ENCODE measurements at regions not wholly inside any gene's neighbourhood (a gene's known extent, or its start where the extent isn't known, plus 50 kb on each side); places are given as distances from the start of the nearest gene placed in this dataset.

- FAIRE-seq = no peak
- POLR2A ChIA-PET = no interaction called here
Measured at GRCh38 chr1:215287362-215287761, 204.8 kb downstream of the KCNK2 start.

More at GRCh38 chr1:215287362-215287761, 204.8 kb downstream of the KCNK2 start:
- Histone ChIP-seq H4K20me1 (ENCODE audit: control insufficient read depth, insufficient read depth) (no peaks in the 10 kb centered on the region), H3K79me2 (ENCODE audit: control insufficient read depth, insufficient read depth, low read length) (no peaks in the 10 kb centered on the region), H3K9ac (ENCODE audit: control insufficient read depth, insufficient read depth, low read length) (no peak overlapping the region), H2AFZ (ENCODE audit: control insufficient read depth, low read depth, low read length) (no peak overlapping the region), H3K36me3 (ENCODE audit: control insufficient read depth in 2 of 2, insufficient read depth in 2 of 2, low read length in 1 of 2) (no peaks in the 10 kb centered on the region), H3K9me3 (replicated peaks; ENCODE audit: control insufficient read depth, insufficient read depth, low read length) (no peaks in the 10 kb centered on the region), H3K27me3 (replicated peaks in 1 of 2; ENCODE audit: control insufficient read depth in 2 of 2, insufficient read depth in 2 of 2, low read length in 1 of 2) (no peaks in the 10 kb centered on the region), H3K27ac (ENCODE audit: control insufficient read depth, insufficient read depth) (no peak overlapping the region), H3K4me2 (ENCODE audit: control insufficient read depth, insufficient read depth) (no peak overlapping the region), H3K4me1 (ENCODE audit: control insufficient read depth, insufficient read depth, low read length) (no peaks in the 10 kb centered on the region), H3K4me3 (no peak overlapping the region)
- RAD21 ChIA-PET (ENCODE audit: unreplicated experiment) = no interaction called here
- WGBS (ENCODE audit: insufficient coverage, insufficient replicate concordance, low lambda C conversion rate, missing lambda C conversion rate) = 17% methylated on average over 2 of the region's 2 CpGs
- CTCF ChIA-PET = interaction anchor here (0.6 kb wide), 1 partner anchor 15 kb away, joined by 3 read pairs; no protein-coding TSS in a partner anchor
- SMC1A ChIA-PET (ENCODE audit: uncharacterized antibody, unreplicated experiment) = no interaction called here
- no peak for ATAC-seq
- DNase-seq (ENCODE audit: low read depth, low spot score) = no peak
- intact Hi-C loops (cut with micrococcal nuclease; ENCODE audit: unreplicated experiment) (no loop called here), in situ Hi-C loops (cut with MboI) (no loop called here)
- no peak for TF ChIP-seq RB1 (IDR thresholded peaks at IDR 0.05; ENCODE audit: borderline replicate concordance)
- no peak for TF ChIP-seq HDAC6 (IDR thresholded peaks at IDR 0.05; ENCODE audit: unreplicated experiment)
- TF ChIP-seq ZBTB40 (IDR thresholded peaks at IDR 0.05; ENCODE audit: borderline replicate concordance) = no peak
- no peak for TF ChIP-seq TCF7 (IDR thresholded peaks at IDR 0.05; ENCODE audit: borderline replicate concordance)
- no peak for TF ChIP-seq SMAD1 (IDR thresholded peaks at IDR 0.05; ENCODE audit: low read depth, partially characterized antibody)
- BruUV-seq (replicated peaks) = no TSS peak
